Fibroblast of gingiva (primary cell): ENCODE measurements at regions not wholly inside any gene's neighbourhood (a gene's known extent, or its start where the extent isn't known, plus 50 kb on each side); places are given as distances from the start of the nearest gene placed in this dataset.

Experiments used
- DNase-seq: peaks from one replicate; pipeline ENCODE4 v3.0.0-alpha.2; 2011; ENCODE audit warnings: low read depth

- no peak for DNase-seq
Measured at GRCh38 chr2:228707846-228708245, 526.4 kb upstream of the SPHKAP start.

DNA sequence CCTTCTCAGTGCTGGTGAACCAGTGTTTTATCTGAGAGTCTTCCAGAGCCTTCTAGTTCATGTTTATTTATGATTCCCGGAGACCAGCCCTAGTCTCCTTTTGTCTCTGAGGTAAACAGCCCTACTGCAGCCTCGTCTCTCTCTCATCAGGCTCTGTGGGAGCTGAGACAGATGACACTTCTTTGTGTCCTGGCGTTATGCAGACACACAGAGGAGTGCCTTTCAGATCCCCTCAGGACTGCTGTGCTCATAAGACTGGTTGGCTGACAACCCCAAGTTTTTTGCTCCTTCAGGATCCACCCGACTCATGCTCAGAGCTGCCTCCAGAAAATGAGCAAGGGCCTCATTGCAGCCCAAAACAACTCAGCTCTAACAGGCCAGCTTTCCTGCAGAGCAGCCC lies 523.8 kb upstream of the SPHKAP start:
- no peak for DNase-seq

GRCh38 chr2:228703152-228703551 lies 521.7 kb upstream of the SPHKAP start:
- peak; percentile 17 for DNase-seq

GRCh38 chr2:228701506-228701905 lies 520.0 kb upstream of the SPHKAP start:
- no peak for DNase-seq

DNA sequence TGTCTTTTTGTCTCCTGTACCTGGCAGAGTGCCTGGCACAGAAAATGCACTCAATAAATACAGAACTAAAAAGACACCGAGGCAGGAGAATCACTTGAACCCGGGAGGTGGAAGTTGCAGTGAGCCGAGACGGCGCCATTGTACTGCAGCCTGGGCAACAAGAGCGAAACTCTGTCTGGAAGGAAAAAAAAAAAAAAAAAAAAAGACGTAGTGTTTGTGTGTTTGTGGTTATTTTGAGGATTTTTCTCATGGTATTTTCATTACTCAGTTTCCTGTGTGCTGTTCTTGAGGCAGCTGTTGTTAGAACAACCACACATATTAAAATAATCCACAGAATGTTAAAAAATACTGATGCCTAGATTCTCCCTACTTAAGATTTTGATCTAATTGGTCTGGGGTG lies 519.2 kb upstream of the SPHKAP start:
- DNase-seq = peak; percentile 51

DNA sequence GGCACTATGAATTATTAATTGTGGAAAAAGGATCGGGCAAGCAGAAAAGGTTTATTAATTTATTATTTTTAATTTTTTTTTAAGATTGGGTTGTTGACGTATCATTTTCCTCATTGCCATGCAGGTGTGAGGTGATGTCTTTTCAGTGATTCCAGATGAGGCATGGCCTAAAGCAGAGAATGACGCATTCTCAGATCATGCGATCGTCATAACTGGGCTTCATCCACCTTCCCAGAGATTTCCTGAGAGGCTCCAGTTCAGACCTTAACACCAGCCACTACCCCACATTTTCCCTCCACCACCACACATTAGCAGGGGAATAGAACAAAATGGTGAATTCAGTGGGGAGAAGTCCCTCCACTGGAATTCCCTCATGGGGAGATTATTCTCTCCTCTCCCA lies 518.4 kb upstream of the SPHKAP start:
- no peak for DNase-seq

DNA sequence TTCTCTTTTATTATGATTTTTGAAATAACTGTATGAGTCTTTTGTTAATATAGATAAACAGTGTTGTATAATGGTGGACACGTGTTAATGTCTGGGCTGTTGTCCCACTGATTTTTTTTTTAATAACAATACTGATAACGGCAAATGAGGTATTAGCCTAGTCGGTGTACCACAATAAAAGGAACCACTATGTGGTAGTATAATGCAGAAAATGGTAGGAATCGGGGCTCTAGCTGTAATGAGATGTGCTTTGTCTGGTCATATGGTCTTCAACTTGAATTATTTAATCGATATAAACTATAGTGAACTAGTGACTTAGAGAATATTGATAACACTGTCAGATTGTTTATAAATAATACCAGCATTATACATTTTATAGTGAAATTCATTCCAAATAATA lies 517.9 kb upstream of the SPHKAP start:
- DNase-seq = peak; percentile 18

DNA sequence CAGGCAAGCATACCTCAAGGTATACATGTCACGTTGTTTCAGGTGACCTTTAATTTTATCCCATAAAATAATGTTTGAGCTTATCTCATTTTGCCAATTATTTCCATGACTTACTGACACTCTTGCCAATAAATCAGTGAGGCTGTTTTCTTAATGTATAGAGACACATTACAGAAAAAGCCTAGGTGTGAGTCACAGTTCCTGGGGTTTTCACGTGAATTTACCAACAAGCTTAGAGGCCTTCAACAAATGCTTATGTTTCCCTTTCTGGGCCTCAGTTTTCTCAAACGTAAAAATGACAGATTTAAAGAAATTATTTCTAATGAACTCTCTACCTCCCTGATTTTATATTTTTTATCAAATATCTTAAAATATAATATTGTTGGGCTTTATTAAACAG lies 517.5 kb upstream of the SPHKAP start:
- no peak for DNase-seq

DNA sequence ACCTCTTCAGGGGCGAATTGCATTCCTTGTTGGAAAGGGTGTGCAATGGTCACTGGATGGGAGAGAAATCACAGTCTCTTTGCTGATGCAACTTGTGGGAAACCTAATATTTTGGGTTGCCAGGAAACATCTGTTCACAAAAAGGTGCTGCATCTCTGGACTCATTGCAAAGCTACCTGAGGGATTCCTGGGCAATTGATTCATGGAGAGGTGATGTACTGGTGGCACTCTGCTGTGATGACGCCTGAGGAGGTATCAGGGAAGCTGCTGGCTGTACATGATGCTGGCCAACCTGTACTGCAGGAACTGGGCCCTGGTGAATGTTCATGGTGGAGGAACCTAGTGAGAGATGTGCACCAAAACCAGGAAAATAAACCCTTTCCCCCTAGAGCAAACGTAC lies 516.0 kb upstream of the SPHKAP start:
- no peak for DNase-seq

- no peak for DNase-seq
Measured at GRCh38 chr2:228690681-228691080, 509.2 kb upstream of the SPHKAP start.

- peak; percentile 9 for DNase-seq
Measured at GRCh38 chr2:228689053-228689452, 507.6 kb upstream of the SPHKAP start.

GRCh38 chr2:228688007-228688645 lies 506.6 kb upstream of the SPHKAP start:
- DNase-seq = peak; percentile 83

- DNase-seq = no peak
Measured at GRCh38 chr2:228681979-228682378, 500.5 kb upstream of the SPHKAP start.

GRCh38 chr2:228681426-228681825 lies 499.9 kb upstream of the SPHKAP start:
- peak; percentile 63 for DNase-seq

DNA sequence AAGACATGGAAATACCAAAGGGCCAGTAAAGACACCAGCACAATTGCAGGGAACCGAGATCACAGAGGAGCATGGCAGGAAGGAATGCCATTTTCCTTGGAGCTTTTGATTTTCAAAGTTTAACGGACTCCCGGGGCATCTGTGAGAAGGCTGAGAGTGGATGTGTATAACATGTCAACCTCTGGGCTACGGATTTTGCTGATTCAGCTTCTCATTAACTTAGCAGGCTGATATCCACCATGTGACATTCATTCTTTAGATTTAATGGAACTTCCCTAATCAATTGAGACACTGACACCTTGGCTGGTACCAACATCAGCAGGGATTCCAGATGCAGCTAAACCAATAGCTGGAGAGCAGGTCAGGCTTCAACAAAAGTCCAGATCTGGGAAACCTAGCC lies 496.6 kb upstream of the SPHKAP start:
- DNase-seq = no peak

- DNase-seq = peak; percentile 49
Measured at GRCh38 chr2:228675646-228676045, 494.2 kb upstream of the SPHKAP start.

- DNase-seq = peak; percentile 82
Measured at GRCh38 chr2:228675091-228675490, 493.6 kb upstream of the SPHKAP start.

- no peak for DNase-seq
Measured at GRCh38 chr2:228673876-228674554, 492.5 kb upstream of the SPHKAP start.

- peak; percentile 57 for DNase-seq
Measured at GRCh38 chr2:228669690-228670089, 488.2 kb upstream of the SPHKAP start.

- DNase-seq = no peak
Measured at GRCh38 chr2:228665232-228665631, 483.7 kb upstream of the SPHKAP start.

- DNase-seq = peak; percentile 85
Measured at GRCh38 chr2:228658998-228659397, 477.5 kb upstream of the SPHKAP start.

- peak; percentile 34 for DNase-seq
Measured at GRCh38 chr2:228657807-228658402, 476.4 kb upstream of the SPHKAP start.

DNA sequence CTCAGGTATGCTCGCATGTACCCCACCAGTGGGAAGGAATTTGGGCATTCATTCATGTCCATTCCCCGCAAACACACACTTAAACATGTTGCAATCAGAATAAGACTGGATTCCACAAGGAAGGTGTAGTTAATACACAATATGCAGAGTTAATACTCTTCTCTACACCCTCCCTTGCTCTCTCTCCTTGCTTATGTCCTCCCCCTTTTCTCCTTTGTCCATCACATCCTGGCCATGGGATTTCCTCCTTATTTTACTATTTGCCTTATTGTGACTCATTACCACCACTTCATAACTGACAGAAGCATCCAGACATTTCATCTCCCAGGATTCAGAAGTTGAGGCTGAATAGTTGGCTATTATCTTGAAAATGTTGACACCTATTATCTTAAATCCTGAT lies 473.8 kb upstream of the SPHKAP start:
- no peak for DNase-seq

DNA sequence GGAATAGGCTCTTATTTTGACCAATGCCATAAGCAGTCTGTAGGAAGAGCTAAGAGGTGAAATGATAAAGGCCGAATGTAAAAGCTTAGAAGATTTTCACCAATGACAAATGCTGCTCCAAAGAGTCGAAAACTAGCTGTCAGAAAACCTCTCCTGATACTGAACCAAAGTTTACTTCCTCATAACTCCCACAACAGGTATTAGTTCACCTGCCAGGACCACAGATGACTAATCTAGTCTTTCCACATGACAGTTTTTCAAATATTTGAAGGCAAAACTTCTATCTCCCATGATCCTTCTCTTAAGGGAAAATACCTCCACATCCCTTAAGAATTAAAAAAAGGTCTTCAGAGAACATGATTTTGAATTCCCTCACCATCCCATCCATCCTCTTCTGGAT lies 473.2 kb upstream of the SPHKAP start:
- no peak for DNase-seq
